ENCODE measurements at regions not wholly inside any gene's neighbourhood (a gene's known extent, or its start where the extent isn't known, plus 50 kb on each side); places are given as distances from the start of the nearest gene placed in this dataset.

GRCh38 chr1:73627723-73628122 lies 570.3 kb downstream of the LRRIQ3 start:
- no peak for TF ChIP-seq CTCF (IDR thresholded peaks at IDR 0.05; ENCODE audit: insufficient read depth, low read length)
- no peak for DNase-seq (ENCODE audit: low read depth)
- H3K4me3 ChIP-seq (ENCODE audit: low read depth, low read length) = no peak overlapping the region

GRCh38 chr1:73626326-73626725 lies 571.6 kb downstream of the LRRIQ3 start:
- no peak overlapping the region for H3K4me3 ChIP-seq (ENCODE audit: low read depth, low read length)
- no peak for TF ChIP-seq CTCF (IDR thresholded peaks at IDR 0.05; ENCODE audit: insufficient read depth, low read length)
- DNase-seq (ENCODE audit: low read depth) = no peak

GRCh38 chr1:73623946-73624345 lies 574.0 kb downstream of the LRRIQ3 start:
- H3K4me3 ChIP-seq (ENCODE audit: low read depth, low read length) = no peak overlapping the region
- DNase-seq (ENCODE audit: low read depth) = no peak
- TF ChIP-seq CTCF (IDR thresholded peaks at IDR 0.05; ENCODE audit: insufficient read depth, low read length) = no peak

GRCh38 chr1:73617145-73617544 lies 580.8 kb downstream of the LRRIQ3 start:
- TF ChIP-seq CTCF (IDR thresholded peaks at IDR 0.05; ENCODE audit: insufficient read depth, low read length) = no peak
- H3K4me3 ChIP-seq (ENCODE audit: low read depth, low read length) = no peak overlapping the region
- DNase-seq (ENCODE audit: low read depth) = no peak

GRCh38 chr1:73611681-73612080 lies 586.3 kb downstream of the LRRIQ3 start:
- no peak for DNase-seq (ENCODE audit: low read depth)
- no peak overlapping the region for H3K4me3 ChIP-seq (ENCODE audit: low read depth, low read length)
- no peak for TF ChIP-seq CTCF (IDR thresholded peaks at IDR 0.05; ENCODE audit: insufficient read depth, low read length)

- no peak for TF ChIP-seq CTCF (IDR thresholded peaks at IDR 0.05; ENCODE audit: insufficient read depth, low read length)
- DNase-seq (ENCODE audit: low read depth) = no peak
- H3K4me3 ChIP-seq (ENCODE audit: low read depth, low read length) = no peak overlapping the region
Observed at GRCh38 chr1:73604739-73605138, 593.2 kb downstream of the LRRIQ3 start.

GRCh38 chr1:73604211-73604610 lies 593.8 kb downstream of the LRRIQ3 start:
- no peak overlapping the region for H3K4me3 ChIP-seq (ENCODE audit: low read depth, low read length)
- no peak for DNase-seq (ENCODE audit: low read depth)
- TF ChIP-seq CTCF (IDR thresholded peaks at IDR 0.05; ENCODE audit: insufficient read depth, low read length) = no peak

Data from fibroblast of the aortic adventitia (primary cell).